ENCODE measurements at regions not wholly inside any gene's neighbourhood (a gene's known extent, or its start where the extent isn't known, plus 50 kb on each side); places are given as distances from the start of the nearest gene placed in this dataset.
"Not testable (repeated sequence)": the region's sequence is repeated elsewhere in the genome, so short reads cannot be mapped to it uniquely, and the experiment has no call there.

DNA sequence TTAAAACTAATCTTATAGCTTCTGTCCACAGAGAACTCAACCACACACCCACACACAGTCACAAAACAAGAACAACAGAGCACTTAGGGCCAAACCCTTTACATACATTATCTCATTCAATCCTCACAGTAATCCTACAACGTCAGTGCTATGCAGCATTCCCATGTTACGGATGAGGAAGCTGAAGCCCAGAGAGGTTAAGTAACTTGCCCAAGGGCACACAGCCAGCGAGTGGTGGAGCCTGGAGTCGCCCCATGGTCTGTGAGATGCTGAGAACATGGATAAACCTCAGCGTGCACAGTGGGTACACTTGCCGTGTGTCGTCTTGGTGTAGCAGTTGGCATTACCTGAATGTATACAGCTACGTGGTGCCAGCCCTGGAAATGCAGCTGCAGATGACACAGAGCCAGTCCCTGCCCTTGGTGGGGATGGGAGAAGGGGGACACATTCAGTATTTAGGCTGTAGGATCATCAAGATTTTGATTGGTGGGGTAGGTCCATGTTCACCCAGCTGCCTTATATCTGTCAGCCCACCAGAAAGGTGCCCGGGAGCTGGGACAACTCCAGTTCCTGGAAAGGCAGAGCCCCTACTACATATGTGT, 177.0 kb downstream of the IRF8 start:
- H3K4me1 ChIP-seq: no peaks in the 10 kb centered on the region
- FAIRE-seq: no peak
- TF ChIP-seq, protein P1, sequence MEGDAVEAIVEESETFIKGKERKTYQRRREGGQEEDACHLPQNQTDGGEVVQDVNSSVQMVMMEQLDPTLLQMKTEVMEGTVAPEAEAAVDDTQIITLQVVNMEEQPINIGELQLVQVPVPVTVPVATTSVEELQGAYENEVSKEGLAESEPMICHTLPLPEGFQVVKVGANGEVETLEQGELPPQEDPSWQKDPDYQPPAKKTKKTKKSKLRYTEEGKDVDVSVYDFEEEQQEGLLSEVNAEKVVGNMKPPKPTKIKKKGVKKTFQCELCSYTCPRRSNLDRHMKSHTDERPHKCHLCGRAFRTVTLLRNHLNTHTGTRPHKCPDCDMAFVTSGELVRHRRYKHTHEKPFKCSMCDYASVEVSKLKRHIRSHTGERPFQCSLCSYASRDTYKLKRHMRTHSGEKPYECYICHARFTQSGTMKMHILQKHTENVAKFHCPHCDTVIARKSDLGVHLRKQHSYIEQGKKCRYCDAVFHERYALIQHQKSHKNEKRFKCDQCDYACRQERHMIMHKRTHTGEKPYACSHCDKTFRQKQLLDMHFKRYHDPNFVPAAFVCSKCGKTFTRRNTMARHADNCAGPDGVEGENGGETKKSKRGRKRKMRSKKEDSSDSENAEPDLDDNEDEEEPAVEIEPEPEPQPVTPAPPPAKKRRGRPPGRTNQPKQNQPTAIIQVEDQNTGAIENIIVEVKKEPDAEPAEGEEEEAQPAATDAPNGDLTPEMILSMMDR (IDR thresholded peaks at IDR 0.05): no peak
- H3K36me3 ChIP-seq: no peaks in the 10 kb centered on the region
- 64 to 79% methylated on average over 9 of the region's 9 CpGs for WGBS, 2 donors
- H3K4me3 ChIP-seq: no peak overlapping the region
- no peaks in the 10 kb centered on the region for H3K27me3 ChIP-seq
- H3K9me3 ChIP-seq: no peaks in the 10 kb centered on the region
- intact Hi-C loops (cut with DNase I): no loop called here
- H3K27ac ChIP-seq: no peak overlapping the region
- no peak for ATAC-seq
- peak in 2 of 6 donors; percentile 9 to 28 for DNase-seq

GRCh38 chr16:86076606-86077005, 177.6 kb downstream of the IRF8 start:
- FAIRE-seq (no peak), DNase-seq (peak in 1 of 6 donors; percentile 4), ATAC-seq (no peak)
- intact Hi-C loops (cut with DNase I): no loop called here
- Histone ChIP-seq H3K27me3 (no peaks in the 10 kb centered on the region), H3K27ac (no peak overlapping the region), H3K36me3 (no peaks in the 10 kb centered on the region), H3K4me1 (no peaks in the 10 kb centered on the region), H3K9me3 (no peaks in the 10 kb centered on the region), H3K4me3 (no peak overlapping the region)
- TF ChIP-seq, protein P1 (IDR thresholded peaks at IDR 0.05): no peak
- WGBS, 2 donors: 80 to 94% methylated on average over 5 of the region's 5 CpGs

- no peaks in the 10 kb centered on the region for H3K27me3 ChIP-seq
- intact Hi-C loops (cut with DNase I): no loop called here
These were observed 178.4 kb downstream of the IRF8 start for GRCh38 chr16:86077243-86077940.

DNA sequence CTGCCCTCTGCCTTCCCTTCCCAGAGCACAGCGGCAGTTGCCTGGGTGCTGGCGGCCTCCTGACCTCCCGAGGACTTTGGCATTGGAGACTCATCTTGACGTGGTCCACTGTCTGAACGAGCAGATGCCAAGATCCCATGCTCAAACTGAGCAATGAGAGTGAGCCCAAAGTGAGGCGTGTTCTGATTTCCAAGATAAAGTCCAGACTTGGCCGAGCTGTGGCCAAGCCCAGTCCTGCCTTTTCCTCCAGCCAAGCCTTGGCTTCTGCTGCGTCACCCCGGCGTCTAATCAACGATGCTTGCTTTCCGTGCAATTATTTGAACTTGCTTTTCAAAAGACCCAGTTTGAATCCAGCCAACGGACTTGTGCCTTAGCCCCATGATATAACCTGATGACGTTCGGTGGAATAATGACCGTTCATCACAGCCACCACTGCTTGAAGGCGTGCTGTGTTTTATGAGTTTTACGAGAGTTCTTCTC, 179.2 kb downstream of the IRF8 start:
- DNase-seq: peak in 1 of 6 donors; percentile 36
- no peaks in the 10 kb centered on the region for H3K36me3 ChIP-seq
- peak; percentile 41 for FAIRE-seq

More at GRCh38 chr16:86077243-86077940, 178.4 kb downstream of the IRF8 start:
- no peak overlapping the region for H3K27ac ChIP-seq
- peak in 2 of 6 donors; percentile 10 to 20 for DNase-seq
- no peaks in the 10 kb centered on the region for H3K4me1 ChIP-seq
- TF ChIP-seq, protein P1 (IDR thresholded peaks at IDR 0.05): no peak
- FAIRE-seq: no peak
- WGBS, 2 donors: 73 to 85% methylated on average over 17 of the region's 17 CpGs
- H3K9me3 ChIP-seq: no peaks in the 10 kb centered on the region
- H3K4me3 ChIP-seq: no peak overlapping the region
- H3K36me3 ChIP-seq: no peaks in the 10 kb centered on the region
- ATAC-seq: no peak

GRCh38 chr16:86078711-86079110, 179.7 kb downstream of the IRF8 start:
- not testable (repeated sequence) for ATAC-seq, H3K27ac ChIP-seq

More for the DNA sequence above, 179.2 kb downstream of the IRF8 start:
- Histone ChIP-seq H3K27me3 (no peaks in the 10 kb centered on the region), H3K4me3 (no peak overlapping the region), H3K9me3 (no peaks in the 10 kb centered on the region), H3K4me1 (no peaks in the 10 kb centered on the region), H3K27ac (no peak overlapping the region)
- ATAC-seq: peak in 1 of 4 donors; percentile 32
- intact Hi-C loops (cut with DNase I): no loop called here
- TF ChIP-seq, protein P1 (IDR thresholded peaks at IDR 0.05): no peak
- 71% methylated on average over 18 of the region's 18 CpGs for WGBS, 2 donors

More at GRCh38 chr16:86078711-86079110, 179.7 kb downstream of the IRF8 start:
- DNase-seq: peak in 1 of 6 donors; percentile 3
- H3K27me3 ChIP-seq; FAIRE-seq; H3K4me1 ChIP-seq; H3K36me3 ChIP-seq; intact Hi-C loops (cut with DNase I); H3K4me3 ChIP-seq; H3K9me3 ChIP-seq: not testable (repeated sequence)
- WGBS, 2 donors: 88 to 95% methylated on average over 13 of the region's 13 CpGs

All from pancreas (tissue), 10 donors.